IMR-90 (cell line): ENCODE measurements at regions not wholly inside any gene's neighbourhood (a gene's known extent, or its start where the extent isn't known, plus 50 kb on each side); places are given as distances from the start of the nearest gene placed in this dataset.

Experiments
- ATAC-seq: fragments of 200-7000 bp; cut with Tn5 transposase; 2 replicates; pipeline ENCODE4 v1.9.1; 2020; ENCODE audit warnings: low read depth, mild to moderate bottlenecking, moderate library complexity
- BruUV-seq: library from RNA; stranded (reverse); fragments of 400-500 nt; replicated peaks from 2 replicates; lab custom pipeline; 2021; lab: Mats Ljungman, UMichigan
- CTCF ChIA-PET: fragments of 300-600 bp; formaldehyde crosslinking; extraction: SDS; loops from one replicate; lab custom pipeline; 2021; ENCODE audit warnings: antibody characterized with exemption; lab: Yijun Ruan, JAX
- POLR2A ChIA-PET: fragments of 300-600 bp; sonication (Branson Sonifier 250); formaldehyde crosslinking; loops from one replicate; lab custom pipeline; 2022; ENCODE audit warnings: antibody characterized with exemption; ENCODE audit not compliant: unreplicated experiment; lab: Charles Lee
- DNase-seq: peaks from one replicate; pipeline ENCODE4 v3.0.0; 2013
- H2AFZ ChIP-seq: replicated peaks from 2 replicates; pipeline ENCODE3; 2013; ENCODE audit warnings: low read length, mild to moderate bottlenecking; ENCODE audit not compliant: poor library complexity
- H2AK5ac ChIP-seq: 2 replicates; pipeline ENCODE4 v1.6.1; 2013; ENCODE audit warnings: low read depth, low read length, inconsistent platforms
- H2AK9ac ChIP-seq: replicated peaks from 2 replicates; pipeline ENCODE3; 2013; ENCODE audit warnings: mild to moderate bottlenecking, low read depth, low read length, moderate library complexity; ENCODE audit not compliant: poor library complexity
- H2BK120ac ChIP-seq: 2 replicates; pipeline ENCODE4 v1.6.1; 2013; ENCODE audit warnings: low read depth, low read length, inconsistent platforms
- H2BK15ac ChIP-seq: 3 replicates; pipeline ENCODE4 v1.6.1; 2013; ENCODE audit warnings: low read depth, low read length, inconsistent platforms
- H2BK20ac ChIP-seq: 2 replicates; pipeline ENCODE4 v1.6.1; 2013; ENCODE audit warnings: low read depth, mild to moderate bottlenecking, inconsistent platforms, low read length, moderate library complexity
- H2BK5ac ChIP-seq: 2 replicates; pipeline ENCODE4 v1.6.1; 2013; ENCODE audit warnings: mild to moderate bottlenecking, low read depth, low read length, inconsistent platforms; ENCODE audit not compliant: poor library complexity, severe bottlenecking
- H3K14ac ChIP-seq: replicated peaks from 2 replicates; pipeline ENCODE4 v1.6.1; 2013; ENCODE audit warnings: low read depth, low read length, inconsistent platforms
- H3K18ac ChIP-seq: 2 replicates; pipeline ENCODE4 v1.6.1; 2013; ENCODE audit warnings: low read depth, low read length, control low read depth
- H3K23ac ChIP-seq: 2 replicates; pipeline ENCODE4 v1.6.1; 2013; ENCODE audit warnings: low read depth, low read length, inconsistent platforms
- H3K27ac ChIP-seq: 2 replicates; pipeline ENCODE4 v1.5.1; 2013; ENCODE audit warnings: mild to moderate bottlenecking, control low read depth, low read length; ENCODE audit not compliant: insufficient read depth
- H3K27me3 ChIP-seq: 2 replicates; pipeline ENCODE4 v1.6.1; 2013; ENCODE audit warnings: low read length; ENCODE audit not compliant: control insufficient read depth, insufficient read depth
- H3K36me3 ChIP-seq: 2 replicates; pipeline ENCODE4 v1.6.1; 2013; ENCODE audit warnings: low read length, mixed read lengths; ENCODE audit not compliant: control insufficient read depth, insufficient read depth
- H3K4ac ChIP-seq: 2 replicates; pipeline ENCODE4 v1.6.1; 2013; ENCODE audit warnings: low read depth, low read length, inconsistent platforms
- H3K4me1 ChIP-seq: 2 replicates; pipeline ENCODE4 v1.6.1; 2013; ENCODE audit warnings: low read length, mixed read lengths; ENCODE audit not compliant: control insufficient read depth, insufficient read depth
- H3K4me2 ChIP-seq: 2 replicates; pipeline ENCODE4 v1.6.1; 2013; ENCODE audit warnings: low read depth, mild to moderate bottlenecking, control low read depth, low read length, moderate library complexity
- H3K4me3 ChIP-seq: 2 replicates; pipeline ENCODE4 v1.5.1; 2013; ENCODE audit warnings: low read depth, mild to moderate bottlenecking, control low read depth, low read length, moderate library complexity; ENCODE audit not compliant: insufficient read depth
- H3K56ac ChIP-seq: 2 replicates; pipeline ENCODE4 v1.6.1; 2013; ENCODE audit warnings: low read length, inconsistent platforms; ENCODE audit not compliant: insufficient read depth; ENCODE audit errors: extremely low read depth
- H3K79me1 ChIP-seq, 2 experiments: 2 replicates each; pipeline ENCODE4 v1.6.1; 2013; ENCODE audit warnings: low read length in 2 of 2, inconsistent platforms in 1 of 2, low read depth in 1 of 2
- H3K9ac ChIP-seq: 2 replicates; pipeline ENCODE4 v1.6.1; 2013; ENCODE audit warnings: low read depth, low read length, control low read depth
- H3K9me1 ChIP-seq: 2 replicates; pipeline ENCODE4 v1.6.1; 2013; ENCODE audit warnings: low read length, inconsistent platforms; ENCODE audit not compliant: insufficient read depth
- H3K9me3 ChIP-seq: 2 replicates; pipeline ENCODE4 v1.6.1; 2013; ENCODE audit warnings: low read length; ENCODE audit not compliant: control insufficient read depth, insufficient read depth
- H4K20me1 ChIP-seq: 2 replicates; pipeline ENCODE4 v1.6.1; 2013; ENCODE audit warnings: low read length, inconsistent platforms; ENCODE audit not compliant: insufficient read depth
- H4K5ac ChIP-seq: 2 replicates; pipeline ENCODE4 v1.6.1; 2013; ENCODE audit warnings: mild to moderate bottlenecking, low read depth, low read length, control low read depth
- H4K8ac ChIP-seq, 2 experiments: 2 replicates each; pipeline ENCODE4 v1.6.1; 2013; ENCODE audit warnings: low read depth in 2 of 2, low read length in 2 of 2, control low read depth in 1 of 2, inconsistent platforms in 1 of 2
- H4K91ac ChIP-seq: 2 replicates; pipeline ENCODE4 v1.6.1; 2013; ENCODE audit warnings: low read depth, low read length, inconsistent platforms; ENCODE audit not compliant: insufficient read depth
- BHLHE40 ChIP-seq: fragments of 150-350 bp; IDR thresholded peaks from 2 replicates; pipeline ENCODE4 v1.6.1; 2016; ENCODE audit warnings: mild to moderate bottlenecking, low read depth, low read length
- CEBPB ChIP-seq: IDR thresholded peaks from 2 replicates; pipeline ENCODE4 v1.6.1; 2012; ENCODE audit warnings: low read depth, low read length, improper control_type of control experiment
- CHD1 ChIP-seq: IDR thresholded peaks from 2 replicates; pipeline ENCODE4 v1.6.1; 2012; ENCODE audit warnings: low read depth, low read length, improper control_type of control experiment
- CTCF ChIP-seq: conservative IDR thresholded peaks from 2 replicates; pipeline ENCODE4 v1.5.1; 2012; ENCODE audit warnings: mild to moderate bottlenecking, low read depth, low read length, improper control_type of control experiment
- FOS ChIP-seq: fragments of 150-350 bp; IDR thresholded peaks from 2 replicates; pipeline ENCODE4 v1.6.1; 2016; ENCODE audit warnings: low read depth, low read length
- MAFK ChIP-seq: IDR thresholded peaks from 2 replicates; pipeline ENCODE4 v1.6.1; 2012; ENCODE audit warnings: low read depth, low read length, improper control_type of control experiment
- MAZ ChIP-seq: IDR thresholded peaks from 2 replicates; pipeline ENCODE4 v1.6.1; 2012; ENCODE audit warnings: low read depth, mild to moderate bottlenecking, low read length, improper control_type of control experiment, moderate library complexity, borderline replicate concordance
- MXI1 ChIP-seq: IDR thresholded peaks from 2 replicates; pipeline ENCODE4 v1.6.1; 2012; ENCODE audit warnings: low read depth, mild to moderate bottlenecking, low read length, moderate library complexity, borderline replicate concordance
- NFE2L2 ChIP-seq: fragments of 150-350 bp; IDR thresholded peaks from 2 replicates; pipeline ENCODE4 v1.6.1; 2016; ENCODE audit warnings: low read depth, mild to moderate bottlenecking, low read length
- POLR2A ChIP-seq: IDR thresholded peaks from 2 replicates; pipeline ENCODE4 v1.6.1; 2012; ENCODE audit warnings: mild to moderate bottlenecking, low read depth, low read length
- RAD21 ChIP-seq: IDR thresholded peaks from 2 replicates; pipeline ENCODE4 v1.6.1; 2012; ENCODE audit warnings: low read length, improper control_type of control experiment
- RCOR1 ChIP-seq: IDR thresholded peaks from 2 replicates; pipeline ENCODE4 v1.6.1; 2012; ENCODE audit warnings: mild to moderate bottlenecking, low read length, improper control_type of control experiment; ENCODE audit not compliant: insufficient replicate concordance
- RFX5 ChIP-seq: IDR thresholded peaks from 2 replicates; pipeline ENCODE4 v1.8.0; 2012; ENCODE audit warnings: low read depth, mild to moderate bottlenecking, low read length, moderate library complexity
- SMC3 ChIP-seq: fragments of 150-350 bp; IDR thresholded peaks from 2 replicates; pipeline ENCODE4 v1.6.1; 2016; ENCODE audit warnings: low read depth, mild to moderate bottlenecking, antibody characterized with exemption, low read length, moderate library complexity
- USF2 ChIP-seq: fragments of 150-350 bp; IDR thresholded peaks from 2 replicates; pipeline ENCODE4 v1.6.1; 2017; ENCODE audit warnings: mild to moderate bottlenecking, antibody characterized with exemption, low read length, low read depth
- WGBS, 2 experiments: methylation state at CpG; one replicate each; pipeline versions ENCODE4 v1.1.5 to v1.1.7; 2013; ENCODE audit warnings: missing lambda C conversion rate in 2 of 2; ENCODE audit not compliant: insufficient read length in 1 of 2; ENCODE audit errors: extremely low coverage in 2 of 2; 5-methylcytosine and 5-hydroxymethylcytosine counted together
- dilution Hi-C: fragments of 300-500 bp; cut with HindIII; formaldehyde crosslinking; loops from one replicate; pipeline ENCODE4 v1.14.3; 2018; ENCODE audit warnings: low sequenced_read_pairs; ENCODE audit not compliant: unreplicated experiment
- in situ Hi-C: fragments of 300-500 bp; cut with MboI; formaldehyde crosslinking; loops from 3 replicates; pipeline ENCODE4 v1.14.3; 2019; ENCODE audit warnings: low sequenced_read_pairs, inconsistent platforms, mixed read lengths
- intact Hi-C: fragments of 100-400 bp; cut with micrococcal nuclease; formaldehyde crosslinking; loops from 2 replicates; pipeline ENCODE4 v1.10.0; 2022
- TF ChIP-seq, protein P1 (sequence below): fragments of 150-350 bp; IDR thresholded peaks from 2 replicates; pipeline ENCODE4 v1.6.1; 2016; ENCODE audit warnings: low read depth, mild to moderate bottlenecking, low read length, moderate library complexity, borderline replicate concordance

DNA sequence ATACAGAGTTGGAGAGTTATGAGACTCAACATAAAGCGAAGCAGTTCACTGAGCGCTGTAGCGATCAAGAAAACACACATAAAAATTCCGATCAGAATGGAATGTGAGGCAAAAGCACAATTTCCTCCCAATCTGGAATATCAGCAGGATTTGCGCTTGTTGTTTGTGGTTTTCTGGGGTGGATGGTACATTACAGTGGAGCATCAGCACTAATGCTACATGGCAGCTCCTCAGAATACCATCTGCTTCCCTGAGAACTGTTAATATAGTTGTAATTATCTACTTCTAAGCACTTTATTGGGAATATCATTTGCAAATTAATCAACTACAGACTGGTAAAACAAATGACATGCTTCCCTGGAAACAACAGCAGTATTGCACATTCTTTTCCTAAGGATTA lies 324.1 kb upstream of the PPARGC1A start:
- Histone ChIP-seq H3K9ac (no peak overlapping the region), H2AFZ (no peak overlapping the region), H2BK120ac (no peak overlapping the region), H3K9me1 (no peaks in the 10 kb centered on the region), H3K36me3 (no peaks in the 10 kb centered on the region), H3K27me3 (no peaks in the 10 kb centered on the region), H4K5ac (no peak overlapping the region), H2BK5ac (no peak overlapping the region), H3K4me3 (no peak overlapping the region), H2BK20ac (no peak overlapping the region), H3K4me1 (peaks cover 10% of the 10 kb centered on the region), H4K20me1 (no peaks in the 10 kb centered on the region), H3K4ac (no peak overlapping the region), H2AK5ac (no peak overlapping the region), H2AK9ac (no peak overlapping the region), H4K8ac (no peak overlapping the region), H3K27ac (no peak overlapping the region), H3K9me3 (no peaks in the 10 kb centered on the region), H3K4me2 (no peak overlapping the region), H4K91ac (no peak overlapping the region), H3K23ac (no peak overlapping the region), H3K79me1 (no peaks in the 10 kb centered on the region), H3K18ac (no peak overlapping the region), H3K14ac (no peak overlapping the region), H3K56ac (no peak overlapping the region), H2BK15ac (no peak overlapping the region)
- in situ Hi-C loops (no loop called here), intact Hi-C loops (loop anchor here (5.0 kb wide), 1 partner anchor 107 kb away; no protein-coding TSS in a partner anchor), dilution Hi-C loops (no loop called here)
- TF ChIP-seq RFX5 (no peak), POLR2A (no peak), CHD1 (no peak), RCOR1 (no peak), NFE2L2 (no peak), CTCF (no peak), USF2 (no peak), SMC3 (no peak), RAD21 (no peak), FOS (no peak), MAFK (no peak), BHLHE40 (no peak), CEBPB (no peak), MXI1 (no peak), MAZ (no peak)
- TF ChIP-seq, protein P1, sequence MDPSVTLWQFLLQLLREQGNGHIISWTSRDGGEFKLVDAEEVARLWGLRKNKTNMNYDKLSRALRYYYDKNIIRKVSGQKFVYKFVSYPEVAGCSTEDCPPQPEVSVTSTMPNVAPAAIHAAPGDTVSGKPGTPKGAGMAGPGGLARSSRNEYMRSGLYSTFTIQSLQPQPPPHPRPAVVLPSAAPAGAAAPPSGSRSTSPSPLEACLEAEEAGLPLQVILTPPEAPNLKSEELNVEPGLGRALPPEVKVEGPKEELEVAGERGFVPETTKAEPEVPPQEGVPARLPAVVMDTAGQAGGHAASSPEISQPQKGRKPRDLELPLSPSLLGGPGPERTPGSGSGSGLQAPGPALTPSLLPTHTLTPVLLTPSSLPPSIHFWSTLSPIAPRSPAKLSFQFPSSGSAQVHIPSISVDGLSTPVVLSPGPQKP: no peak
- WGBS, 2 experiments: no CpG with 5 or more reads among the region's 5 CpGs
- no peak for ATAC-seq
- no peak for DNase-seq
- no TSS peak for BruUV-seq
- CTCF ChIA-PET: no interaction called here
- POLR2A ChIA-PET: no interaction called here
